ENCODE measurements at regions not wholly inside any gene's neighbourhood (a gene's known extent, or its start where the extent isn't known, plus 50 kb on each side); places are given as distances from the start of the nearest gene placed in this dataset.

- no peak overlapping the region for H3K18ac ChIP-seq (ENCODE audit: insufficient read length, low read depth, low read length)
- no peak overlapping the region for H2BK20ac ChIP-seq (ENCODE audit: low read depth, low read length, poor library complexity, severe bottlenecking)
- H3K79me2 ChIP-seq (ENCODE audit: insufficient read depth, low read length) = no peaks in the 10 kb centered on the region; the same call in 1 of the 2 replicates
- H3K14ac ChIP-seq (ENCODE audit: insufficient read depth, low read length) = no peak overlapping the region
- Mint-ChIP-seq H3K9me3 (peaks cover 0 to 2% of the 10 kb centered on the region in 2 experiments; a peak in 1 of 5 replicates), H3K27ac (no peak overlapping the region), H3K27me3 (ENCODE audit: low read depth) (peaks cover 2% of the 10 kb centered on the region; the same call in 1 of the 2 replicates), H3K4me1 (peaks cover 24 to 25% of the 10 kb centered on the region in 2 experiments), H3K4me3 (no peak overlapping the region), H3K36me3 (ENCODE audit: insufficient read depth in 1 of 3, low read depth in 3 of 3) (peaks cover 0 to 3% (median 0%) of the 10 kb centered on the region in 3 experiments; a peak in 1 of 7 replicates)
- no peak overlapping the region for H3K27ac ChIP-seq (ENCODE audit: insufficient read length, low read depth, low read length)
- no peak overlapping the region for H2BK120ac ChIP-seq (ENCODE audit: low read depth, low read length, poor library complexity, severe bottlenecking)
- H2BK15ac ChIP-seq (ENCODE audit: low read depth, low read length) = no peak overlapping the region
- no peak overlapping the region for H2BK12ac ChIP-seq (ENCODE audit: insufficient read length, low read depth, low read length)
- no peak overlapping the region for H4K5ac ChIP-seq (ENCODE audit: insufficient read length, low read depth, low read length)
- H3K4me1 ChIP-seq (ENCODE audit: insufficient read depth, low read length) = no peaks in the 10 kb centered on the region; the same call in 1 of the 2 replicates
- no peak overlapping the region for H2BK5ac ChIP-seq (ENCODE audit: insufficient read length, low read length)
- H3K9me3 ChIP-seq (ENCODE audit: control insufficient read depth, low read depth, low read length) = no peaks in the 10 kb centered on the region
- no peak overlapping the region for H3K23ac ChIP-seq (ENCODE audit: insufficient read length, low read depth, low read length)
- WGBS (ENCODE audit: extremely low coverage, insufficient read length, low lambda C conversion rate) = no CpG with 5 or more reads among the region's 1 CpG
- H3K56ac ChIP-seq (ENCODE audit: insufficient read length, low read depth, low read length) = no peak overlapping the region
- H2AFZ ChIP-seq (ENCODE audit: low read length) = no peak overlapping the region
- no peak overlapping the region for H4K91ac ChIP-seq (ENCODE audit: insufficient read length, low read depth, low read length)
- no peak overlapping the region for H3T11ph ChIP-seq (ENCODE audit: low read length)
- H4K8ac ChIP-seq (replicated peaks; ENCODE audit: insufficient read length, low read depth, low read length) = no peak overlapping the region
- H3K4ac ChIP-seq (ENCODE audit: low read depth, low read length) = no peak overlapping the region
- H3K4me2 ChIP-seq (ENCODE audit: insufficient read depth, insufficient read length, low read length) = no peak overlapping the region
- no peaks in the 10 kb centered on the region for H3K23me2 ChIP-seq (ENCODE audit: insufficient read length, low read depth, low read length, poor library complexity, severe bottlenecking)
- no peaks in the 10 kb centered on the region for H4K20me1 ChIP-seq (ENCODE audit: control insufficient read depth, insufficient read depth, insufficient read length)
- H3K27me3 ChIP-seq (ENCODE audit: insufficient read depth, low read length) = no peaks in the 10 kb centered on the region
- no peaks in the 10 kb centered on the region for H3K79me1 ChIP-seq (ENCODE audit: insufficient read depth, low read depth, low read length, poor library complexity, severe bottlenecking)
- H2AK5ac ChIP-seq (ENCODE audit: insufficient read length, low read length) = no peak overlapping the region
- TF ChIP-seq CTCF (conservative IDR thresholded peaks at IDR 0.05) = no peak
- H3K9ac ChIP-seq (ENCODE audit: extremely low read depth, insufficient read length, low read length) = no peak overlapping the region
- no peak for DNase-seq
Observed at GRCh38 chr11:95429376-95429907, 198.4 kb upstream of the SESN3 start.
